NCI-H187 treated with DMSO at 0.1 percent for 48 hours (cell line): ENCODE measurements at regions not wholly inside any gene's neighbourhood (a gene's known extent, or its start where the extent isn't known, plus 50 kb on each side); places are given as distances from the start of the nearest gene placed in this dataset.

Source experiments
- DNase-seq: peaks from one replicate; lab custom pipeline; 2025; lab: John Stamatoyannopoulos, UW

GRCh38 chr10:10813656-10814055 is 204.0 kb upstream of the CELF2 start:
- DNase-seq = no peak

GRCh38 chr10:10814069-10814468 is 203.6 kb upstream of the CELF2 start:
- DNase-seq = no peak

GRCh38 chr10:10816447-10816846 is 201.2 kb upstream of the CELF2 start:
- no peak for DNase-seq

- no peak for DNase-seq
Measured at GRCh38 chr10:10817609-10818008, 200.1 kb upstream of the CELF2 start.

GRCh38 chr10:10818082-10818481 is 199.6 kb upstream of the CELF2 start:
- no peak for DNase-seq

- DNase-seq = no peak
Measured at GRCh38 chr10:10819206-10819856, 198.3 kb upstream of the CELF2 start.

GRCh38 chr10:10821926-10822325 is 195.7 kb upstream of the CELF2 start:
- no peak for DNase-seq

GRCh38 chr10:10824591-10825148 is 193.0 kb upstream of the CELF2 start:
- DNase-seq = no peak

- DNase-seq = no peak
Measured at GRCh38 chr10:10826125-10826524, 191.5 kb upstream of the CELF2 start.

GRCh38 chr10:10828623-10829022 is 189.0 kb upstream of the CELF2 start:
- no peak for DNase-seq

- no peak for DNase-seq
Measured at GRCh38 chr10:10829576-10829975, 188.1 kb upstream of the CELF2 start.

GRCh38 chr10:10830293-10830986 is 187.2 kb upstream of the CELF2 start:
- DNase-seq = no peak

GRCh38 chr10:10831085-10831484 is 186.6 kb upstream of the CELF2 start:
- no peak for DNase-seq

- DNase-seq = no peak
Measured at GRCh38 chr10:10833955-10834354, 183.7 kb upstream of the CELF2 start.

- DNase-seq = no peak
Measured at GRCh38 chr10:10844251-10844650, 173.4 kb upstream of the CELF2 start.

- no peak for DNase-seq
Measured at GRCh38 chr10:10845185-10845584, 172.5 kb upstream of the CELF2 start.

- no peak for DNase-seq
Measured at GRCh38 chr10:10845826-10846503, 171.7 kb upstream of the CELF2 start.

- no peak for DNase-seq
Measured at GRCh38 chr10:10846504-10846900, 171.2 kb upstream of the CELF2 start.

- no peak for DNase-seq
Measured at GRCh38 chr10:10847387-10847786, 170.3 kb upstream of the CELF2 start.

GRCh38 chr10:10848488-10849111 is 169.1 kb upstream of the CELF2 start:
- DNase-seq = no peak

GRCh38 chr10:10849306-10849705 is 168.4 kb upstream of the CELF2 start:
- DNase-seq = no peak

- DNase-seq = no peak
Measured at GRCh38 chr10:10850214-10850613, 167.5 kb upstream of the CELF2 start.

GRCh38 chr10:10852464-10852863 is 165.2 kb upstream of the CELF2 start:
- DNase-seq = no peak
